ENCODE measurements at regions not wholly inside any gene's neighbourhood (a gene's known extent, or its start where the extent isn't known, plus 50 kb on each side); places are given as distances from the start of the nearest gene placed in this dataset.
"Not testable (repeated sequence)": the region's sequence is repeated elsewhere in the genome, so short reads cannot be mapped to it uniquely, and the experiment has no call there.

DNA sequence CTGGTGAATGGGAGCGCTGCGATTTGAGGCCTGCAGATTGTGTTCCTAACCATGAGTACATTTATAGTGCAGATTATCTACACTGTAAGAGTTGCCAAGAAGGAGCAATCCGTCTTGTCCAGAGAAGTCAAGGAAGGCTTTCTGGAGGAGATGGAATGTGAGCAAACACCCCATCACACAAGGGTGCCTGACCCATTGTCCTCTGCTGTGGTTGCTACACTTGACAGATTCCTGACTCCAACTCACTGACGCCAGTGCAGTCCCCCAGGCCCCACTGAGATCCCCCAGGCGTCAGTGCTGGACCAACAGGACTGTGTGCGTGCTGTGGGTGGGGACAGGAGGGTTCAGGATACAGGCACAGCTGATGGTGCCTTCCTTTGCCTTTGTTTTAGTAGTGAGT lies 135.9 kb upstream of the TPM1 start:
- H3K27me3 ChIP-seq (ENCODE audit: insufficient read depth, low read depth, low read length): no peaks in the 10 kb centered on the region
- H3F3A ChIP-seq (ENCODE audit: insufficient read depth, low read length, poor library complexity, severe bottlenecking): no peaks in the 10 kb centered on the region
- H3K4me2 ChIP-seq (ENCODE audit: low read length): no peak overlapping the region
- no peak overlapping the region for H2AFZ ChIP-seq (ENCODE audit: low read depth, low read length)
- no peaks in the 10 kb centered on the region for H3K9me2 ChIP-seq (ENCODE audit: insufficient read depth, low read length)
- H3K9ac ChIP-seq (ENCODE audit: low read length): no peak overlapping the region
- H3K4me3 ChIP-seq (ENCODE audit: low read length): no peak overlapping the region
- no peaks in the 10 kb centered on the region for H4K20me1 ChIP-seq (ENCODE audit: insufficient read depth)
- no peaks in the 10 kb centered on the region for H3K79me2 ChIP-seq (replicated peaks; ENCODE audit: insufficient read depth, low read length)
- H3K36me3 ChIP-seq (ENCODE audit: insufficient read depth, low read length): no peaks in the 10 kb centered on the region
- no peak for TF ChIP-seq EZH2 (IDR thresholded peaks at IDR 0.05; ENCODE audit: borderline replicate concordance, insufficient read depth, low read length, poor library complexity, severe bottlenecking)
- TF ChIP-seq, protein P1, sequence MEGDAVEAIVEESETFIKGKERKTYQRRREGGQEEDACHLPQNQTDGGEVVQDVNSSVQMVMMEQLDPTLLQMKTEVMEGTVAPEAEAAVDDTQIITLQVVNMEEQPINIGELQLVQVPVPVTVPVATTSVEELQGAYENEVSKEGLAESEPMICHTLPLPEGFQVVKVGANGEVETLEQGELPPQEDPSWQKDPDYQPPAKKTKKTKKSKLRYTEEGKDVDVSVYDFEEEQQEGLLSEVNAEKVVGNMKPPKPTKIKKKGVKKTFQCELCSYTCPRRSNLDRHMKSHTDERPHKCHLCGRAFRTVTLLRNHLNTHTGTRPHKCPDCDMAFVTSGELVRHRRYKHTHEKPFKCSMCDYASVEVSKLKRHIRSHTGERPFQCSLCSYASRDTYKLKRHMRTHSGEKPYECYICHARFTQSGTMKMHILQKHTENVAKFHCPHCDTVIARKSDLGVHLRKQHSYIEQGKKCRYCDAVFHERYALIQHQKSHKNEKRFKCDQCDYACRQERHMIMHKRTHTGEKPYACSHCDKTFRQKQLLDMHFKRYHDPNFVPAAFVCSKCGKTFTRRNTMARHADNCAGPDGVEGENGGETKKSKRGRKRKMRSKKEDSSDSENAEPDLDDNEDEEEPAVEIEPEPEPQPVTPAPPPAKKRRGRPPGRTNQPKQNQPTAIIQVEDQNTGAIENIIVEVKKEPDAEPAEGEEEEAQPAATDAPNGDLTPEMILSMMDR (IDR thresholded peaks at IDR 0.05; ENCODE audit: poor library complexity, severe bottlenecking): no peak
- TF ChIP-seq RAD21 (conservative IDR thresholded peaks at IDR 0.05): no peak
- no peaks in the 10 kb centered on the region for H3K9me3 ChIP-seq (ENCODE audit: low read length)
- no peak overlapping the region for H3K27ac ChIP-seq (ENCODE audit: low read length)

DNA sequence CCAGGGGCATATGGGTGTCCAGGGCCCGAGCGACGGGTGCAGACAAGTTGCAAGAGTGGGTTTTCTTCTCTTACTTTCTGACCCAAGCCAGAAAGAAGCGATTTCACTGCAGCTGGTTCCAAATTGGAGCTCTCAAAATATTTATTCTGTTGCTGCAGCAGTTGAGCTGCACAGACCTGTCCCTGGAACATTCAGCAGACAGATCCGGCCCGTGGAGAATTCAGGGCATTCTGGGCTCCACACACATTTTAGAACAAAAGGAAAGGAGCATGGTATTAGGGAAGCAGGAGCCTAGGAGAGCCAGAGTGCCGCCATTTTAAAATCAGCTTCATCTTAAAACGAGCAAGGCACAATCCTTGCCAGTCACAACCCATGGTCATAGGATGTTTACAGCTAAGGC lies 135.3 kb upstream of the TPM1 start:
- Histone ChIP-seq H3K9me2 (ENCODE audit: insufficient read depth, low read length) (no peaks in the 10 kb centered on the region), H3K27ac (ENCODE audit: low read length) (no peak overlapping the region), H3K4me3 (ENCODE audit: low read length) (no peak overlapping the region), H4K20me1 (ENCODE audit: insufficient read depth) (no peaks in the 10 kb centered on the region), H2AFZ (ENCODE audit: low read depth, low read length) (no peak overlapping the region), H3K9ac (ENCODE audit: low read length) (no peak overlapping the region), H3K27me3 (ENCODE audit: insufficient read depth, low read depth, low read length) (no peaks in the 10 kb centered on the region), H3K9me3 (ENCODE audit: low read length) (no peaks in the 10 kb centered on the region), H3F3A (ENCODE audit: insufficient read depth, low read length, poor library complexity, severe bottlenecking) (no peaks in the 10 kb centered on the region), H3K4me2 (ENCODE audit: low read length) (no peak overlapping the region), H3K36me3 (ENCODE audit: insufficient read depth, low read length) (no peaks in the 10 kb centered on the region), H3K79me2 (replicated peaks; ENCODE audit: insufficient read depth, low read length) (no peaks in the 10 kb centered on the region)
- no peak for TF ChIP-seq EP300 (conservative IDR thresholded peaks at IDR 0.05; ENCODE audit: poor library complexity, severe bottlenecking)

DNA sequence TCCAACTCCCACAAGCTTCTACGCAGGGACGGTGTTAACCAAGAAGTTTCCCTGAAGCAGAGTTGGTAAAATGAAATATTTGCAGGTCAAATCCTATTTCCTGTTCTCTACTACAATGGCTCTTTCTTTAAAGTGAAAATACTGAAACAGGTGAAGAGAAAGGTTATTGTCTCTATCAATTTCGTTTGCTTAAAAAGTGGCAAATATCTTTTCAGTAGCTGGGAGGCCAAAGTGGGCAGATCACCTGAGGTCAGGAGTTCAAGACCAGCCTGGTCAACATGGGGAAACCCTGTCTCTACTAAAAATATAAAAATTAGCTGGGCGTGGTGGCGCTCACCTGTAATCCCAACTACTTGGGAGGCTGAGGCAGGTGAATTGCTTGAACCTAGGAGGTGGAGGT lies 134.2 kb upstream of the TPM1 start:
- H3K9ac ChIP-seq (ENCODE audit: low read length); H3K4me2 ChIP-seq (ENCODE audit: low read length); H3F3A ChIP-seq (ENCODE audit: insufficient read depth, low read length, poor library complexity, severe bottlenecking); H4K20me1 ChIP-seq (ENCODE audit: insufficient read depth); H3K79me2 ChIP-seq (replicated peaks; ENCODE audit: insufficient read depth, low read length); H3K27ac ChIP-seq (ENCODE audit: low read length); H3K4me3 ChIP-seq (ENCODE audit: low read length); H3K9me2 ChIP-seq (ENCODE audit: insufficient read depth, low read length); H3K36me3 ChIP-seq (ENCODE audit: insufficient read depth, low read length); H2AFZ ChIP-seq (ENCODE audit: low read depth, low read length); H3K9me3 ChIP-seq (ENCODE audit: low read length); H3K27me3 ChIP-seq (ENCODE audit: insufficient read depth, low read depth, low read length): not testable (repeated sequence)

DNA sequence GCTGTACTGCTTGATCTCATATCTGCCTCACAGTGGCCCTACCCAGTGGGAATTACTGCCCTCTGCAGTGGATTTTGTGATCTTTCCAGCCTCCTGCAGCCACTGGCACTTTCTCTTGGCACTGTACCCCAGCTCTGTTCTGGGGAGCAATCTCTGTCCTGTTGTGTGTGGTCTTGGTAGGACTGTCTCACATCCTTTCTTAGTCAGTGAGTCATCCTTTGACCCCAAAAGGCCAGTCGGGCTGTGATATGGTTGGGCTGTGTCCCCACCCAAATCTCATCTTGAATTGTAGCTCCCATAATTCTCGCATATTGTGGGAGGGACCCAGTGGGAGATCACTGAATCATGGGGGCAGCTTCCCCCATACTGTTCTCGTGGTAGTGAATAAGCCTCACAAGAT lies 133.3 kb upstream of the TPM1 start:
- Histone ChIP-seq H3K27ac (ENCODE audit: low read length) (no peak overlapping the region), H3K9me2 (ENCODE audit: insufficient read depth, low read length) (no peaks in the 10 kb centered on the region), H3K4me2 (ENCODE audit: low read length) (no peak overlapping the region), H4K20me1 (ENCODE audit: insufficient read depth) (no peaks in the 10 kb centered on the region), H3K27me3 (ENCODE audit: insufficient read depth, low read depth, low read length) (no peaks in the 10 kb centered on the region), H3K79me2 (replicated peaks; ENCODE audit: insufficient read depth, low read length) (no peaks in the 10 kb centered on the region), H3K4me3 (ENCODE audit: low read length) (no peak overlapping the region), H3K36me3 (ENCODE audit: insufficient read depth, low read length) (no peaks in the 10 kb centered on the region), H3K9ac (ENCODE audit: low read length) (no peak overlapping the region), H3K9me3 (ENCODE audit: low read length) (no peaks in the 10 kb centered on the region), H2AFZ (ENCODE audit: low read depth, low read length) (no peak overlapping the region), H3F3A (ENCODE audit: insufficient read depth, low read length, poor library complexity, severe bottlenecking) (no peaks in the 10 kb centered on the region)
- no peak for TF ChIP-seq MXI1 (conservative IDR thresholded peaks at IDR 0.05; ENCODE audit: poor library complexity, severe bottlenecking)
- no peak for TF ChIP-seq SMC3 (conservative IDR thresholded peaks at IDR 0.05; ENCODE audit: poor library complexity)
- TF ChIP-seq, protein P2, sequence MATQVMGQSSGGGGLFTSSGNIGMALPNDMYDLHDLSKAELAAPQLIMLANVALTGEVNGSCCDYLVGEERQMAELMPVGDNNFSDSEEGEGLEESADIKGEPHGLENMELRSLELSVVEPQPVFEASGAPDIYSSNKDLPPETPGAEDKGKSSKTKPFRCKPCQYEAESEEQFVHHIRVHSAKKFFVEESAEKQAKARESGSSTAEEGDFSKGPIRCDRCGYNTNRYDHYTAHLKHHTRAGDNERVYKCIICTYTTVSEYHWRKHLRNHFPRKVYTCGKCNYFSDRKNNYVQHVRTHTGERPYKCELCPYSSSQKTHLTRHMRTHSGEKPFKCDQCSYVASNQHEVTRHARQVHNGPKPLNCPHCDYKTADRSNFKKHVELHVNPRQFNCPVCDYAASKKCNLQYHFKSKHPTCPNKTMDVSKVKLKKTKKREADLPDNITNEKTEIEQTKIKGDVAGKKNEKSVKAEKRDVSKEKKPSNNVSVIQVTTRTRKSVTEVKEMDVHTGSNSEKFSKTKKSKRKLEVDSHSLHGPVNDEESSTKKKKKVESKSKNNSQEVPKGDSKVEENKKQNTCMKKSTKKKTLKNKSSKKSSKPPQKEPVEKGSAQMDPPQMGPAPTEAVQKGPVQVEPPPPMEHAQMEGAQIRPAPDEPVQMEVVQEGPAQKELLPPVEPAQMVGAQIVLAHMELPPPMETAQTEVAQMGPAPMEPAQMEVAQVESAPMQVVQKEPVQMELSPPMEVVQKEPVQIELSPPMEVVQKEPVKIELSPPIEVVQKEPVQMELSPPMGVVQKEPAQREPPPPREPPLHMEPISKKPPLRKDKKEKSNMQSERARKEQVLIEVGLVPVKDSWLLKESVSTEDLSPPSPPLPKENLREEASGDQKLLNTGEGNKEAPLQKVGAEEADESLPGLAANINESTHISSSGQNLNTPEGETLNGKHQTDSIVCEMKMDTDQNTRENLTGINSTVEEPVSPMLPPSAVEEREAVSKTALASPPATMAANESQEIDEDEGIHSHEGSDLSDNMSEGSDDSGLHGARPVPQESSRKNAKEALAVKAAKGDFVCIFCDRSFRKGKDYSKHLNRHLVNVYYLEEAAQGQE (IDR thresholded peaks at IDR 0.05; ENCODE audit: borderline replicate concordance): no peak
- TF ChIP-seq EP300 (conservative IDR thresholded peaks at IDR 0.05; ENCODE audit: poor library complexity, severe bottlenecking): no peak
- TF ChIP-seq RAD21 (conservative IDR thresholded peaks at IDR 0.05): no peak
- TF ChIP-seq, protein P1 (IDR thresholded peaks at IDR 0.05; ENCODE audit: poor library complexity, severe bottlenecking): no peak
- no peak for TF ChIP-seq POLR2AphosphoS5 (IDR thresholded peaks at IDR 0.05)
- TF ChIP-seq EZH2 (IDR thresholded peaks at IDR 0.05; ENCODE audit: borderline replicate concordance, insufficient read depth, low read length, poor library complexity, severe bottlenecking): no peak
- no peak for TF ChIP-seq TAF1 (IDR thresholded peaks at IDR 0.05; ENCODE audit: low read depth)
